ENCODE measurements at regions not wholly inside any gene's neighbourhood (a gene's known extent, or its start where the extent isn't known, plus 50 kb on each side); places are given as distances from the start of the nearest gene placed in this dataset.

GRCh38 chr6:119799596-119800509 is 450.3 kb upstream of the MAN1A1 start:
- no peak for DNase-seq (ENCODE audit: low spot score in 2 of 2)
- no peaks in the 10 kb centered on the region for H3K27me3 ChIP-seq
- H3K4me1 ChIP-seq, result no peaks in the 10 kb centered on the region
- H3K27ac ChIP-seq, result no peak overlapping the region
- 50 to 55% methylated on average over 5 of the region's 5 CpGs for WGBS, 2 donors
- TF ChIP-seq CTCF (IDR thresholded peaks at IDR 0.05) (no peak), EP300 (IDR thresholded peaks at IDR 0.05) (no peak), POLR2A (IDR thresholded peaks at IDR 0.05) (no peak)
- H3K36me3 ChIP-seq, result no peaks in the 10 kb centered on the region
- H3K9me3 ChIP-seq, result no peaks in the 10 kb centered on the region
- H3K4me3 ChIP-seq, result no peak overlapping the region

GRCh38 chr6:119791736-119792135 is 442.2 kb upstream of the MAN1A1 start:
- DNase-seq (ENCODE audit: low spot score in 2 of 2), result no peak
- Histone ChIP-seq H3K27ac (no peak overlapping the region), H3K4me1 (no peaks in the 10 kb centered on the region), H3K27me3 (no peaks in the 10 kb centered on the region), H3K9me3 (no peaks in the 10 kb centered on the region), H3K36me3 (no peaks in the 10 kb centered on the region), H3K4me3 (no peak overlapping the region)
- TF ChIP-seq EP300 (IDR thresholded peaks at IDR 0.05) (no peak), POLR2A (IDR thresholded peaks at IDR 0.05) (no peak), CTCF (IDR thresholded peaks at IDR 0.05) (no peak)
- WGBS, 2 donors, result 86 to 94% methylated on average over 1 of the region's 1 CpG

- TF ChIP-seq POLR2A (IDR thresholded peaks at IDR 0.05), result no peak
- no peak for TF ChIP-seq CTCF (IDR thresholded peaks at IDR 0.05)
- no peak for TF ChIP-seq EP300 (IDR thresholded peaks at IDR 0.05)
- WGBS, 2 donors, result 83 to 92% methylated on average over 6 of the region's 6 CpGs
- DNase-seq (ENCODE audit: low spot score in 2 of 2), result no peak
- Histone ChIP-seq H3K36me3 (no peaks in the 10 kb centered on the region), H3K27me3 (no peaks in the 10 kb centered on the region), H3K4me3 (no peak overlapping the region), H3K9me3 (no peaks in the 10 kb centered on the region), H3K4me1 (no peaks in the 10 kb centered on the region), H3K27ac (no peak overlapping the region)
Observed at GRCh38 chr6:119781365-119781764, 431.8 kb upstream of the MAN1A1 start.

- Histone ChIP-seq H3K27ac (no peak overlapping the region), H3K9me3 (peaks cover 0 to 20% (median 2%) of the 10 kb centered on the region in 4 donors), H3K4me1 (no peaks in the 10 kb centered on the region), H3K4me3 (no peak overlapping the region), H3K27me3 (no peaks in the 10 kb centered on the region), H3K36me3 (no peaks in the 10 kb centered on the region)
- no peak for DNase-seq (ENCODE audit: low spot score in 2 of 2)
- TF ChIP-seq POLR2A (IDR thresholded peaks at IDR 0.05) (no peak), CTCF (IDR thresholded peaks at IDR 0.05) (no peak), EP300 (IDR thresholded peaks at IDR 0.05) (no peak)
- WGBS, 2 donors, result 77 to 80% methylated on average over 5 of the region's 5 CpGs
Observed at GRCh38 chr6:119768201-119768600, 418.6 kb upstream of the MAN1A1 start.

- Histone ChIP-seq H3K4me3 (no peak overlapping the region), H3K27me3 (no peaks in the 10 kb centered on the region), H3K27ac (no peak overlapping the region), H3K4me1 (no peaks in the 10 kb centered on the region), H3K9me3 (peaks cover 0 to 5% (median 0%) of the 10 kb centered on the region in 4 donors), H3K36me3 (no peaks in the 10 kb centered on the region)
- TF ChIP-seq EP300 (IDR thresholded peaks at IDR 0.05) (no peak), POLR2A (IDR thresholded peaks at IDR 0.05) (no peak), CTCF (IDR thresholded peaks at IDR 0.05) (no peak)
- DNase-seq (ENCODE audit: low spot score in 2 of 2), result no peak
- 78 to 80% methylated on average over 7 of the region's 7 CpGs for WGBS, 2 donors
Observed at GRCh38 chr6:119764927-119765681, 415.5 kb upstream of the MAN1A1 start.

All from tibial nerve (tissue), 4 donors.